ENCODE measurements at regions not wholly inside any gene's neighbourhood (a gene's known extent, or its start where the extent isn't known, plus 50 kb on each side); places are given as distances from the start of the nearest gene placed in this dataset.

- TF ChIP-seq CTCF (conservative IDR thresholded peaks at IDR 0.05; ENCODE audit: low read length): no peak
- TF ChIP-seq EZH2phosphoT487 (IDR thresholded peaks at IDR 0.05; ENCODE audit: borderline replicate concordance, low read depth, low read length): no peak
Measured at GRCh38 chr7:3154317-3154716, 110.7 kb upstream of the CARD11 start.
